Neural progenitor cell (in vitro differentiated cells): ENCODE measurements at regions not wholly inside any gene's neighbourhood (a gene's known extent, or its start where the extent isn't known, plus 50 kb on each side); places are given as distances from the start of the nearest gene placed in this dataset.
A peak's percentile ranks its signal among the peaks of the same experiment; 100 is the strongest.

ENCODE experiments used
- DNase-seq: peaks from one replicate; pipeline ENCODE4 v3.0.0-alpha.2; 2016; ENCODE audit warnings: low spot score
- H2AFZ ChIP-seq: fragments of 200-600 bp; sonication (generic); replicated peaks from 2 replicates; pipeline ENCODE4 v1.6.1; 2016; ENCODE audit warnings: antibody characterized with exemption
- H3F3A ChIP-seq: fragments of 200-600 bp; sonication (generic); 2 replicates; pipeline ENCODE4 v1.6.1; 2016; ENCODE audit warnings: antibody characterized with exemption, low read depth
- H3K27ac ChIP-seq: fragments of 200-600 bp; sonication (generic); 2 replicates; pipeline ENCODE4 v1.5.1; 2016; ENCODE audit warnings: mild to moderate bottlenecking
- H3K27me3 ChIP-seq: fragments of 200-600 bp; sonication (generic); 2 replicates; pipeline ENCODE4 v1.6.1; 2016; ENCODE audit warnings: mild to moderate bottlenecking, moderate library complexity
- H3K36me3 ChIP-seq: fragments of 200-600 bp; sonication (generic); 2 replicates; pipeline ENCODE4 v1.5.1; 2016
- H3K4me1 ChIP-seq: fragments of 200-600 bp; sonication (generic); 2 replicates; pipeline ENCODE4 v1.6.1; 2016; ENCODE audit warnings: mixed run types
- H3K4me2 ChIP-seq: fragments of 200-600 bp; sonication (generic); 2 replicates; pipeline ENCODE4 v1.6.1; 2016
- H3K4me3 ChIP-seq: fragments of 200-600 bp; sonication (generic); 2 replicates; pipeline ENCODE4 v1.5.1; 2016
- H3K79me2 ChIP-seq: fragments of 200-600 bp; sonication (generic); 2 replicates; pipeline ENCODE4 v1.6.1; 2016; ENCODE audit warnings: low read depth
- H3K9ac ChIP-seq: fragments of 200-600 bp; sonication (generic); 2 replicates; pipeline ENCODE4 v1.6.1; 2016
- H3K9me3 ChIP-seq: fragments of 200-600 bp; sonication (generic); 2 replicates; pipeline ENCODE4 v1.5.1; 2016; ENCODE audit warnings: low read depth
- H4K20me1 ChIP-seq: fragments of 200-600 bp; sonication (generic); 2 replicates; pipeline ENCODE4 v1.6.1; 2016; ENCODE audit warnings: low read depth
- H3K27ac Mint-ChIP-seq: 3 replicates; pipeline ENCODE4 v1.8.0; 2021; ENCODE audit warnings: mixed read lengths
- H3K27me3 Mint-ChIP-seq: 2 replicates; pipeline ENCODE4 v1.8.0; 2022; ENCODE audit warnings: low read depth, mild to moderate bottlenecking, inconsistent platforms, moderate library complexity, mixed read lengths; ENCODE audit not compliant: insufficient read depth
- H3K36me3 Mint-ChIP-seq: 3 replicates; pipeline ENCODE4 v1.8.0; 2021; ENCODE audit warnings: mixed read lengths
- H3K4me1 Mint-ChIP-seq: 3 replicates; pipeline ENCODE4 v1.8.0; 2021; ENCODE audit warnings: mixed read lengths
- H3K4me3 Mint-ChIP-seq: 3 replicates; pipeline ENCODE4 v1.8.0; 2021; ENCODE audit warnings: mild to moderate bottlenecking, moderate library complexity, mixed read lengths
- H3K9me3 Mint-ChIP-seq: 3 replicates; pipeline ENCODE4 v1.8.0; 2020; ENCODE audit warnings: mixed read lengths
- CTCF ChIP-seq: fragments of 200-600 bp; sonication (generic); IDR thresholded peaks from 2 replicates; pipeline ENCODE4 v1.5.1; 2017; ENCODE audit warnings: antibody characterized with exemption, mild to moderate bottlenecking
- EZH2 ChIP-seq: fragments of 200-600 bp; sonication (generic); IDR thresholded peaks from 2 replicates; pipeline ENCODE4 v1.6.1; 2017; ENCODE audit warnings: antibody characterized with exemption, mild to moderate bottlenecking, moderate library complexity
- EZH2phosphoT487 ChIP-seq: fragments of 200-600 bp; sonication (generic); IDR thresholded peaks from 2 replicates; pipeline ENCODE4 v1.6.1; 2017; ENCODE audit warnings: antibody characterized with exemption

- Histone ChIP-seq H3K27ac (no peak overlapping the region), H3K9me3 (no peaks in the 10 kb centered on the region), H3K79me2 (no peaks in the 10 kb centered on the region), H3K4me2 (no peak overlapping the region), H3K36me3 (no peaks in the 10 kb centered on the region), H3K9ac (no peak overlapping the region), H3K4me3 (no peak overlapping the region), H3F3A (peaks cover 6% of the 10 kb centered on the region), H4K20me1 (no peaks in the 10 kb centered on the region), H3K4me1 (peaks cover 13% of the 10 kb centered on the region), H3K27me3 (peaks cover 52% of the 10 kb centered on the region), H2AFZ (no peak overlapping the region)
- Mint-ChIP-seq H3K27ac (no peak overlapping the region), H3K27me3 (peaks cover 9% of the 10 kb centered on the region), H3K4me1 (peaks cover 27% of the 10 kb centered on the region), H3K4me3 (no peak overlapping the region), H3K9me3 (no peaks in the 10 kb centered on the region), H3K36me3 (no peaks in the 10 kb centered on the region)
- TF ChIP-seq EZH2phosphoT487, result no peak
- TF ChIP-seq EZH2, result no peak
- no peak for TF ChIP-seq CTCF
- DNase-seq, result no peak
Measured at GRCh38 chr22:49271831-49272230, 555.8 kb downstream of the BRD1 start.

- Mint-ChIP-seq H3K36me3 (no peaks in the 10 kb centered on the region), H3K9me3 (no peaks in the 10 kb centered on the region), H3K4me1 (peaks cover 27% of the 10 kb centered on the region), H3K27ac (no peak overlapping the region), H3K4me3 (no peak overlapping the region), H3K27me3 (peaks cover 11% of the 10 kb centered on the region)
- Histone ChIP-seq H3K4me2 (no peak overlapping the region), H3K9me3 (no peaks in the 10 kb centered on the region), H2AFZ (no peak overlapping the region), H3F3A (peaks cover 6% of the 10 kb centered on the region), H3K4me3 (no peak overlapping the region), H3K9ac (no peak overlapping the region), H4K20me1 (no peaks in the 10 kb centered on the region), H3K4me1 (peaks cover 13% of the 10 kb centered on the region), H3K79me2 (no peaks in the 10 kb centered on the region), H3K36me3 (no peaks in the 10 kb centered on the region), H3K27ac (no peak overlapping the region), H3K27me3 (peaks cover 52% of the 10 kb centered on the region)
- DNase-seq, result no peak
- TF ChIP-seq EZH2 (no peak), EZH2phosphoT487 (no peak), CTCF (no peak)
Measured at GRCh38 chr22:49271369-49271727, 556.3 kb downstream of the BRD1 start.

- H3K79me2 ChIP-seq, result no peaks in the 10 kb centered on the region
- Mint-ChIP-seq H3K27me3 (peaks cover 11% of the 10 kb centered on the region), H3K4me1 (peaks cover 27% of the 10 kb centered on the region), H3K9me3 (no peaks in the 10 kb centered on the region), H3K27ac (no peak overlapping the region), H3K36me3 (no peaks in the 10 kb centered on the region), H3K4me3 (peak overlapping the region; percentile 31)
- H2AFZ ChIP-seq, result no peak overlapping the region
- H3K36me3 ChIP-seq, result no peaks in the 10 kb centered on the region
- peaks cover 6% of the 10 kb centered on the region for H3F3A ChIP-seq
- H3K4me1 ChIP-seq, result peaks cover 13% of the 10 kb centered on the region
- TF ChIP-seq EZH2phosphoT487, result no peak
- H3K9me3 ChIP-seq, result no peaks in the 10 kb centered on the region
- H3K4me3 ChIP-seq, result no peak overlapping the region
- peaks cover 52% of the 10 kb centered on the region for H3K27me3 ChIP-seq
- DNase-seq, result no peak
- no peaks in the 10 kb centered on the region for H4K20me1 ChIP-seq
- no peak overlapping the region for H3K4me2 ChIP-seq
- no peak overlapping the region for H3K27ac ChIP-seq
- H3K9ac ChIP-seq, result no peak overlapping the region
Measured at GRCh38 chr22:49270595-49271368, 556.9 kb downstream of the BRD1 start.

GRCh38 chr22:49269928-49270327, 557.7 kb downstream of the BRD1 start:
- H3K27me3 Mint-ChIP-seq, result peaks cover 13% of the 10 kb centered on the region
- H3K27ac Mint-ChIP-seq, result peak overlapping the region; percentile 53
- peak; percentile 25 for DNase-seq
- Histone ChIP-seq H2AFZ (no peak overlapping the region), H3K79me2 (no peaks in the 10 kb centered on the region), H3K9me3 (no peaks in the 10 kb centered on the region), H3K4me1 (peaks cover 13% of the 10 kb centered on the region), H3K27ac (no peak overlapping the region), H3K27me3 (peaks cover 52% of the 10 kb centered on the region), H3K4me2 (peak overlapping the region; percentile 68), H3K4me3 (no peak overlapping the region), H3F3A (peaks cover 6% of the 10 kb centered on the region), H4K20me1 (no peaks in the 10 kb centered on the region), H3K9ac (no peak overlapping the region), H3K36me3 (no peaks in the 10 kb centered on the region)
- TF ChIP-seq EZH2phosphoT487, result no peak
- TF ChIP-seq EZH2, result no peak
- TF ChIP-seq CTCF, result no peak
- H3K4me1 Mint-ChIP-seq, result peaks cover 27% of the 10 kb centered on the region
- H3K9me3 Mint-ChIP-seq, result peaks cover 2% of the 10 kb centered on the region
- H3K4me3 Mint-ChIP-seq, result no peak overlapping the region
- H3K36me3 Mint-ChIP-seq, result no peaks in the 10 kb centered on the region
